ENCODE measurements at regions not wholly inside any gene's neighbourhood (a gene's known extent, or its start where the extent isn't known, plus 50 kb on each side); places are given as distances from the start of the nearest gene placed in this dataset.
"Not testable (repeated sequence)": the region's sequence is repeated elsewhere in the genome, so short reads cannot be mapped to it uniquely, and the experiment has no call there.

DNA sequence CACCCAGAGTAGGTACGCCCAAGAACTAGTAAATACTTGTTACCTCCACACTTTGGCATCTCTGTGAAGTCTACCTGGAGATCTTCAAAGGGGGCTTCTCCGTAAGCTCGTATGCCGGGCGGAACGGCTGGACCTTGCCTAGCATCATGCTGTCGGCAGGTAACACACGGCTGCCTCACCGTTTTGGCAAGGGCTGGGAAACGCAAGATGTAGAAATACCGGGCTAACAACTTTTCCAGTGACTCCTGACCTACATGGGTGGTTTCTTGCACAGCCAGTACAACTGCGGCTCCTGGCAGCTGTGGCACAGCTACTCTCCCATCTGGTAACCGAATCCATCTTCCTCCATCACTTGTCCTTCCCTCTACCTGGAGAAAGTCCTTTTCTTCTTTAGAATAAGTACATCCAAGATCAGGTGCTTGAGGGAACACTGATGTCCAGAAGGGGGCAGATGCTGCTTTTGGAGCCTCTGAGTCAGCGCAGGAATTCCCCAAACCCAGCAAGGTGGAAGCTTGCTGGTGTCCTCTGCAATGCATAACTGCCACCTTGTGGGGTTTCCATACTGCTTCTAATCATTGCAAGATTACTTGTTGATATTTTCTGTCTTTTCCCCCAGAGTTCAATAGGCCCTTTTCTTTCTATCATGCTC, 59.7 kb upstream of the FRG2C start:
- DNase-seq (ENCODE audit: low spot score), result not testable (repeated sequence)

DNA sequence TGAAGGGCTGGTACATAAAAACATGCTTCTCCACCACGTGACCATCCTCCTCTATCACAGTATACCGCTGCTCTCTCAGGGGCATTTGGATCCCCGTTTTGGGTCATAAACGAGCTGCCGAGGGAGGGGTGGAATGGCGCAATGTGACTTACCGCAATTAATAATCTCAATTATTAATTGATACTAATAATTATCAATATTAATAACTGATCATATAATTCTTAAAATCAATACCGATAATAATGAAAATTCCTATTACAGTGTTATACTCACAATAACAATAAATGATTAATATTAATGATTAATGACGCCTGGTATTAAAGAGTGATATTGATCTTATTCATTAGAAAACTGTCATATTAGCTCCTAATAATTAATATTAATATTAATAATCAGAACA, 56.1 kb upstream of the FRG2C start:
- not testable (repeated sequence) for DNase-seq (ENCODE audit: low spot score)

DNA sequence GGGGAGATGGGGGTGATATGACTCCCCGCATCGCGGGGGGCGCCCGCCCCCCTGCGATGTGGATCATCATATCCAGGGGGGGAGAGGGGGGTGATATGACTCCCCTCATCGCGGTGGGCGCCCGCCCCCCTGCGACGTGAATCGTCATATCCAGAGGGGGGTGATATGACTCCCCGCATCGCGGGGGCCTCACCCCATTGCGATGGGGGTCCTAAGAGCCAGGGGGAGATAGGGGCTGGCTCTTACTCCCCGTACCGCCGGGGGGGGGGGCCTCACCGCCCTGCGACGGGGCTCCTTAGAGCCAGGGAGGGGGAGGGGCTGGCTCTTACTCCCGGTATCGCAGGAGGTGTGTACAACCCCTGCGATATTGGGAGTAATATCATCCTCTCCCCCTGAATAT, 54.5 kb upstream of the FRG2C start:
- DNase-seq (ENCODE audit: low spot score), result not testable (repeated sequence)

DNA sequence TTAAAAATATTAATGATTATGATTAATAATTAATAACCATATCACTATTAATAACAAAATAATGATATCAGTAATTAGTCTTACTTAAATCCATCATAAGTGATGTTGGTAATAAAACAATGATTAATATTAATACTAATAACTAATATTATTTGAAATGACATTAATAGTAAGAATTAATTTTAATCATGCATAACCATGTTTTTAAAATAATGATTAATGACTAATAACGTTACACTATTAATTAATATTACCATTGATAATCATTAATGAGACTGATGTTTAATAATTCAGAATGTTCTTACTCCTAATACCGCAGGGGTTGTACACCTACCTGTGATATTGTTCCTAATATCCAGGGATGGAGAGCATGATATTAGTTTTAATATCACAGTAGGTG, 53.4 kb upstream of the FRG2C start:
- DNase-seq (ENCODE audit: low spot score), result no peak

DNA sequence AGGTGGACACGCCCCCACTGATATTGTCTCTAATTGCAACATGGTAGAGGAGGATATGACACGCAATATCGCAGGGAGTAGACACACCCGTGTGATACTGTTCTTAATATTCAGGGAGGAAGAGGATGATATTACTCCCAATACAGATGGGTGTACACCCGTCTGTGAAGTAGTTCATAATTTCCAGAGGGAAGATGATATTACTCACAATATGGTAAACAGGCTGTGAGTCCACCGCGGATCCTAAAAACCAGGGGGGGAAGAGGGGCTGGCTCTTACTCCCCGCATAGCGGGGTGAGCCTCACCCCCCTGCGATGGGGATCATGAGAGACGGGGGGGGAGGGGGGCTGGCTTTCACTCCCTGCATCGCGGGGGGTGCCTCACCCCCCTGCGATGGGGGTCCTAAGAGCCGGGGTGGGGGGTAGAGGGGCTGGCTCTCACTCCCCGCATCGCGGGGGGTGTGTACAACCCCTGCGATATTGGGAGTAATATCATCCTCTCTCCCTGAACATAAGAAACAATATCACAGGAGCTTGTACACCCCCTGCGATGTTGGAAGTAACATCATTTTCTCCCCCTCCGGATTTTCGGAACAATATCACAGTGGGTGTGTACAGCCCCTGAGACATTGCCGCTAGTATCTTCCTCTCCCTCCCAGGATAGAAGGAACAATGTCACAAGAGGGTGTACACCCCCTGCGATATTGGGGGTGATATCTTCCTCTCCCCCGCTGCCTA, 52.2 kb upstream of the FRG2C start:
- DNase-seq (ENCODE audit: low spot score), result not testable (repeated sequence)

Data from kidney capillary endothelial cell (primary cell).